Embryonic facial prominence (tissue), 1 donor: ENCODE measurements at regions not wholly inside any gene's neighbourhood (a gene's known extent, or its start where the extent isn't known, plus 50 kb on each side); places are given as distances from the start of the nearest gene placed in this dataset.
"Not testable (repeated sequence)": the region's sequence is repeated elsewhere in the genome, so short reads cannot be mapped to it uniquely, and the experiment has no call there.

ENCODE experiments used
- DNase-seq: peaks from one replicate; pipeline ENCODE4 v3.0.0-alpha.2; 2016; ENCODE audit errors: extremely low spot score

DNA sequence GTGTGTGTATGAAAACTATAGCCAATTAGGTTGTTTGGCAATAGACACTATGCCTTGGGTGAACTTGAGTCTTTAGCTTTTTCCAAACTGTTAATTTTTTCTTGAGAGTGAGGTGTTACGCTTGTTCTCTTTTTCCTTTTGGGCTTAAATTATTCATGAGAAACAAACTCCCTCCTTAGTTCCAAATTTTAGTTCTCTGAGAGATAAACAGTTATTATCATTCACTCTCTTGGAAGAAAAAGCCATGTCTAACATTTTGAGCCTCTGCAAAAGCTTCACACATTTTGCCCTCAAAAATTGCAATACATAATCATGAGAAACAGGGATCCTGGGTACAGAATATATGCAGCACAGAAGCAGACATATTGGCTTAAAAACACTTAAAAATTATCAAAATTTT lies 1353.9 kb upstream of the MAP3K7 start:
- DNase-seq = no peak

DNA sequence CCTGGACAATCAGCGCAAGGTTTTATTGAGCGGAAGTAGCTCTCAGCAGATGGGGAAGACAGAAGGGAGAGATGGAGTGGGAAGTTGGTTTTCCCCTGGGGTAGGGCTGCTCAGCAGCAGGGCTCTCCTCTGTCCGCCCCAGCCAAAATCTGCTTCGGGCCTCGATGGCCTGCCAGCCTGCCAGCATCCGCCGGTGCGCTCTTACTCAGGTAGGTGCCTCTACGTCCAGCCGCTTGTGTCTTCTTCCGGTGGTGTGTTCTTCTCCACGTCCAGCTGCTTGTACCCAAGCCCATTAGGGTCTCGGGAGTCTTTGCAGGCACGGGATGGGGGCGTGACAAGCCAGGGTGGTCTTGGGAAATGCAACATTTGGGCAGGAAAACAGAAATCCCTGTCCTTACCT lies 1340.0 kb upstream of the MAP3K7 start:
- DNase-seq = no peak

DNA sequence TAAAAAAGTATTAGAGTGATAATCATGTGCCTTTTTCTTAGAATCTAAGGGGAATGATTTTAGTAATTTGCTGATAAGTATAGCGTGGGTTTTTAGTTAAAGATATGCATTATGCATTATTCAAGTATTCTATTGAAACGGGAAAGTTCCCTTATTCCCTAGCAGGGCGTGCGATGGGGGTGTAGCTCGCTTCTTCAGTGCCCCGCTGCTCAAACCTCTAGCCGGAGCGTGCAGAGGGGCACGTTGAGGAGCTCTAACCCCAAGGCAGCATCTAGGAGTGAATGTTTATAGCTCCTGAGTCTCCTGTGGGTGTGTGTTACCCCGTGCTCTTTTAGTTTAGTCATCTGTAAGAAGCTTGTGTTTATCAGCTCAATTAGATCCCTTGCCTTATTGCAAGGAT lies 1339.5 kb upstream of the MAP3K7 start:
- no peak for DNase-seq

DNA sequence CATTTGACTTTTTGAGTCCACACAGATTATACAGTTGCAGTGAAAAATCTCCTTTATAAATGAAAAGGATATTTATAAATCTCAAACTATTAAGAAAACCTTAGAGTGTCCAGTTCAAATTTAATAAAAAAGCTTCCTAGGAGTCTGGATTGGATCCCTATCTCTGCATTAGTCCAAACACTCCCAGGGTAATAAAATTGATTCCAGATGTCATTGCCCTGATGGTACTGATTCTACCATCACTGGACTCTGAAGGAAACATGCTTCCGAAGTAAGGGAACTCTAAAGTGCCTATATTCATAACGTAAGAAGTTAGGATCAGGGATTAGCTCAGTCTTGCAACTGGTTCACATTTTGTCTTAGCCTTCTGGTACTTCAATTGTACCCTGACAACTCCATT lies 1325.1 kb upstream of the MAP3K7 start:
- DNase-seq = no peak

DNA sequence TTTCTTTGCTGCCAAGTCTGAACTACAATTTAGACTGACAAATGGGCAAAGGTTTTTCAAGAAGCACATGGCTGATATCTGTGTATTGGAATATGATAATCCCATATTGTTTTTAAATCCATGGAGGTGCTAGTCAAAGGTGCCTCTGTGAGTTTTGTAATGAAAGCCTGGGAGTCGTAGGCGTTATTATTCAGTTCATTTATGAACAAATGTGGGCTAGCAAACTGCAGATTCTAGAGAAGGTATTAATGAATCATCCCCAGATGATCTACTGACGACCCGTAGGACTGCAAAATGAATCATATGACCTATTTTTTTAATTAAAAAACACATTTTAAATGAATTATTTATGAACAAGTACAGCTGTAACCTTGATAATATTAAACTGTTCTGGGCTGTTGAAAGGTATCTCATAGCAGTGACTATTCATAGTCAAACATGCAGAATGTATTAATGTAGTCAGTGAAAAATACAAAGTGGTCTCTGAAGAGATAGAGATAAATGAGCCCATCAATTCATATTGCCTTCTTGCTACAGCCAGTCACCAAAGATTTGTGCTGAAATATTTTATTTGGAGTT lies 1317.8 kb upstream of the MAP3K7 start:
- DNase-seq = no peak

DNA sequence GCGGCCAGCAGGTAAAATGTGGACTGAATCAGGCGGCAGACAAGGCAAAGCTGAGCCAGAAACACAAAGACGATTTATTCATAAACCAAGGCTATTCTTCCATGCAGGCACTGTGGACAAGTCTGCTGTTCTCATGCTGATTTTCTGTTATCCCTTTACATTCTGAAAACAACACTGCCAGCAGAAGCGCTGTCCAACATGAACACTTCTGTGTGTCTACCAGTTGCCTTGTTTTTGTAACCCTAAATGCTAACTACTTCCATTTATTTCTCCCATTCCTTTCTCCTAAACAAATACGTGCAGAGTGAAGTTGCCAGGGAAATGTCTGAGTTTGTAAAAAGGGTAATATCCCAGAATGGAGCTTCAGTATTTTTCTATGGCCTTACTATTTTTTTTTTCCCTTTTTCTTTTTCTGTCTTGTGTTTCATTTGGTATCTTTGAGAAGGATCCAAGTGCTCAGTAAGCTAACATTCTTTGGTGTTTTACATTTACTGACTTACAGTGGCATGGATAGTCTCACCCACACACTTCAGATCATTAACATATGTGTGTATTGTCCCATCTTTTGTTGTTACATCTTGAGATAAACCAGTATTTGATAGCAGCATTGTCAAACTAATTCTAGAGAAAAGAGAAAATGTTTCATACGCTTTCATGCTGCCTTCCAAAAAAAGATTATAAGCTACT lies 1308.9 kb upstream of the MAP3K7 start:
- DNase-seq = no peak

DNA sequence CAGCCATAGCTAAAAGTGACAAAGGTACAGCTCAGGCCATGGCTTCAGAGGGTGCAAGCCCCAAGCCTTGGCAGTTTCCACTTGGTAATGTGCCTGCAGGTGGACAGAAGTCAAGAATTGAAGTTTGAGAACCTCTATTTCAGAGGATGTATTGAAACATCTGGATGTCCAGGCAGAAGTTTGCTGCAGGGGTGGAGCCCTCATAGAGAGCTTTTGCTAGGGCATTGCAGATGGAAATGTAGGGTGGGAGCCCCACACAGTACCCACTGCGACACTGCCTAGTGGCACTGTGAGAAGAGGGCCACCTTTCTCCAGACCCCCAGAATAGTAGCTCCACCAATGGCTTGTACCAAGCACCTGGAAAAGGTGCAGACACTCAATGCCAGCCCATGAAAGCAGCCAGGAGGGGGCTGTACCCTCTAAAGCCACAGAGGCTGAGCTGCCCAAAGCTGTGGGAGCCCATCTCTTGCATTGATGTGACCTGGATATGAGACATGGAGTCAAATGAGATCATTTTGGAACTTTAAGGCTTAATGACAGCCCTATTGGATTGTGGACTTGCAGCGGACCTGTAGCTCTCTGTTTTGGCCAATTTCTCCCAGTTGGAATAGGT lies 1299.4 kb upstream of the MAP3K7 start:
- DNase-seq = no peak

DNA sequence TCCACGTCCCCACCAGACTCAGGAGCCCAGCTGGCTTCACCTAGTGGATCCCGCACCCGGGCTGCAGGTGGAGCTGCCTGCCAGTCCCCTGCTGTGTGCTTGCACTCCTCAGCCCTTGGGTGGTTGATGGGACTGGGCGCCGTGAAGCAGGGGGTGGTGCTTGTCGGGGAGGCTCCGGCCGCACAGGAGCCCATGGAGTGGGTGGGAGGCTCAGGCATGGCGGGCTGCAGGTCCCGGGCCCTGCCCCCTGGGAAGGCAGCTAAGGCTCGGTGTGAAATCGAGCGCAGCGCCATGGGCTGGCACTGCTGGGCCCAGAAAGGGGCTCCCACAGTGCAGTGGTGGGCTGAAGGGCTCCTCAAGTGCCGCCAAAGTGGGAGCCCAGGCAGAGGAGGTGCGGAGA lies 1294.9 kb upstream of the MAP3K7 start:
- DNase-seq = not testable (repeated sequence)

DNA sequence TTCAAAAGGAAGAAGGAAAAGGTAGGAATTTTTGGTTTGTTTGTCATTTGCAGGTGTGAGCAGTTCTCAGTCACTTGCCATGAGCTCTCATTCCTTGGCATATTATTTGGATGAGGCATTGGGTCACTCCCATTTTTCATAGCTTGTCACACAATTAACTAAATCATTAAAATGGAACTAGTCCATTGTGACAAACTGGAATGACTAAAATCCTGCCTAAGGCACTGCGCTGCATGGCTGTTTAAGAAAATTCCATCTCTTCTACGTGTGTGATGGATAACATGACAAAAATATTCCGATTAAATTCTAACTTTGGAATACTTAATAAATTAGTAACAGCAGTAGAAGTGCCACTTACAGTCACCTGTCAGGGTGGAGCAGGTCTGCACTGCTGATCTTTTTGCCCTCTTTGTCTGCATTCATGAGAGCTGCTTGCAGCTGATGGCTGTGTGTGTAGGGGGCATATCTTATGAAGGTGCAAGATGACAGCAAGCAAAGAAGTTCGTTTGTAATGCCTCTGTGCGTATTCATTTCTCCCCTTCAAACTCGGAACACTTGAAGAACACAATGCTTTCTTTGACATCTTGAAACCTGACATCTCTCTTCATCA lies 1292.6 kb upstream of the MAP3K7 start:
- DNase-seq = no peak

DNA sequence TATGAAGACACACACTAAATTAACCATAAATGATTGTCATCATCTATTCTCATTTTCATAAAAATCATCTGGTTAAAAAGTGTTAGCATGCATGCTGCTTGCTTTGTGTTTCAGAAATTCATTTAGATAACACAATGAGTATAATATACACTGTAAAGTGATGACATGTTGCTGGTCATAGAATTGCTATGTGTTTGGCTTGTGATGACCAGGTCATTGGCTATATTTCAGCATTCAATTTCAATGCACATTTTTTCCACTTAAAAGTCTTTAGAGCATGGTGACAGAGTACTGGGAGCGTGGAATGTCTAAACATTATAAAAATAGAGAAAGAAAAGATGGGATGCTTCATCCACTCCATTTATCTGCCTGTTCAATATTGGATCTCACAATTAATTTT lies 1291.1 kb upstream of the MAP3K7 start:
- no peak for DNase-seq

DNA sequence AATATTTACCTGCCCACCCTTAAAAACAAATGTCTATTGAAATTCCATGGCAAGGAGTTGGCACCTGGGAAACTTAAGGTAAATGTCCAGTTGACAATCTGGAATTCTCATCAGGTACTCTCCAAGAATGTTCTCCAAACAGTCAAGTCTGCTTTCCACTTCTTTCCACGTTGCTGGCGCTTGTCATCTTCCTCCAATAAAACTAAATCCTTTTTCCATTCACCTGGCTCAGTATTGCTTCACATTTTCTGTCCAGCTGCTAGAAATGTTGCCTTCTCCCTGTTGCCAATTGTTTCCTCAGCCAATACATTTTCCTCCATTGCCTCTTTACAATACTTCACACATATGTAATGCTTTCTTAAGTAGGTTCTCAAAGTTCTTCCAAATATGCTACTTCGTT lies 1288.1 kb upstream of the MAP3K7 start:
- DNase-seq = no peak

DNA sequence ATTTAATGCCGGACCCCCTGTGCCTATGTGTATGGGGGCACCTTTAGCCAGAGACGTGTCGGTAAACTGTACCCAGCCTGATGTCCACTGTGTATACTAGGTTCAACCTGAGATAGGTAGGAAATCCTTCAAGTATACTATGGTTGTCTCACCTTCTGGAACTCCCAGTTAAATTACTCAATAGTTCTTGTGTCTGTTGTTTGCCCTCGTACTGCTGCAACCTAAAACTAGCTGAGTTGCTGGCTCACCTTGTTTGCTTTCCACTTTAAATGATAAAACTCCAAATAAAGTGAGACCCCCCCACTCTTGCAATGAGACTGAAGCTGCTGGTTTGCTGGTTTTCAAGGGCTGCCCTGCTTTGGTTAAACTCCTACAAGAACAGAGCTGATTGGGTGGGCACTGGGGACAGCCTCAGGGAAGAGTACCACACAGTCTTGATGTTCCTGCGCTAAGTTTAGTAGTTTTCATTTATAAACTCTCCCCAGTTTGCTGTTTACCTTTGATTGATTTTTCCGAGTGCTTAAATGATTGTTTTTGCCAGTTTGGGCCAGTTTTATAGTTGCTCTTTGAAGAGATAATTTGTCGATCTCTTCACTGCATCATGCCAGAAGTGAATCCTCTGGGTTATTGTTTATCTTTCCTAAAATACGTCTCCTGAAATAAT lies 1281.8 kb upstream of the MAP3K7 start:
- DNase-seq = no peak

DNA sequence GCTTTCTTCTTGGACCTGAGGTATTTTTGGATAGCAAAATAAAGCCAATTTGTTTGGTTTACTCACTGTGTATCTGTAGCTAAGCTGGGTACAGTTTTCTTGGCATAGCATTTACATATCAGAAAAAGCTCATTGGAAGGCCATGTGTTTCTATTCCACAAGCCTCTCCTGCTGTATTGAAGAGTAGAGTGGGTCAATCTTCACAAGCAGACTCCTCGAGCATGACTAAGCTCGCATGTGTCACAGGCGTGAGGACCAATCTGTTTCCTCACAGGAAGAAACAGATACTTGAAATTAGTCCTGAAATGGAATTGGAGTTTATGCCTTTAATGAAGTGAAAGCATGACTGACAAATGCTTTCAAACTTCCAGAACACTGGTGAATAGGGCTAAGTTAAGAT lies 1279.0 kb upstream of the MAP3K7 start:
- DNase-seq = no peak

DNA sequence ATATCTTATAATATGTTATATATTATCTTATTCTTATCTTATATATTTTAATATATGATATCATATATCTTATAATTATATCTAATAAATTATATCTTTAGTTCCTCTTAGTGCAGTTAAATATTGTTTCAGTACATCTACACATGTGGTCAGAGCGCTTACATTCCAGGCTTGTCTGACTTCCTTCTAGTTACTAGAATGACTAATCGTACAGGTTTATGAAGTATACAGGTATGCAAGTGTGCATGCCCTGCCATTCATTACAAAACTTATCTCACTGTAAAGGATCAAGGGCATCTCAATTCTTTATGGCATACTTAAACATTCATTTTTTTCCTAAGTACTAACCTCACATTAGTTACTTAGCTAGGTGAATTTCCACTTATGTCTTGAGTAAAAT lies 1278.0 kb upstream of the MAP3K7 start:
- no peak for DNase-seq

DNA sequence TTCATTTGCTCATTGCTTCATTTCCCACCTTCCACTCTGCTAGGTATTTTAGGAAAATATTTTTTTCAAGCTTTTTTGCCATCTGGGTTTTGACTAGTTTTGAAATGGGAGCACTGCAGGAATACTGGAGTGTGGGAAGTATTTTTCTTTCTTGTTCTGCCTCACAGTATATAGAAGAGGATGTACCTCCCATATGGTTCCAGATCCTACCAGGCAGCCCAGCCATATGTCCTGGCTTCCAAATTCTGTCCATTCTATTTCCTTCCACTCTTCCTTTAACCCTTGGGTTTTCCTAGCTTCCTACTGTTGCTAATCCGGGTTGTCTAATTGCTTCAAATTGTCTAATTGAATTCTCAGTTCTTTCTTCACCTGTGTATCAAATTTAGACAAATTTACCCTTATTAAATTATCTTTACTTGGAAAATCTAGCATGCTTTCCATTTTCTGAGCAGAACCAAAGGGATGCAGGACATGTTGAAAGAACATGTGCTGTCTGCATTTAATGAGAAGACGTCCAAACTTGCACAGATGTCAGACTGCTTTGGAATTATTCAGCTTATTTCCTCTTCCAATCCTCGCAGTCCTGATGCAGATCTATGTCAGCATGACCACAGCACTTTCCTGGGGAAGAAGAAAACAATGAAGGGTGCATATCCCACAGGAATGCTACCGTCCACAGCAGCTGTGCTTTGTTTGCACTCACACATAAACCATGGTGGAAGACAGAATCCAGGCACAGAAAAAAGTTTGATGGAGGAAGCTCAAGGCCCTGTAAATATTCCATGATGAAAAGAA lies 1273.9 kb upstream of the MAP3K7 start:
- no peak for DNase-seq

DNA sequence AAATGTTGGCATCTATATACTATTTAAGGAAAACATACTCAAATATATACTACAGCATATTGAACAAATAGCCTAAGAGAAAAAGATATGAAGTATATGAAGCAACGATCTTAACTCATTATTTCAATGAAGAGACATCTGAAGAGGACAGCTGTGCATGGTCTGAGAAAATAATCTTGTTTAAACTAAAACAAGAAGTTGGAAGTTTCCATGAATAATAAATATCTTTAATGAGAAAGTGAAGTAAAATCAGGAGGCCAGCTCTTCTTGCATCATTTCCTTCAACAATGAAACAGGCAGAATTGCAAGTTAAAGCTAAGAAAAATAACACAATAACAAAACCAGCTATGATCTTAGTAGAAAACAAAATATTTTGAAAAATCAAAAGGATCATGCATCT lies 1265.4 kb upstream of the MAP3K7 start:
- DNase-seq = no peak

DNA sequence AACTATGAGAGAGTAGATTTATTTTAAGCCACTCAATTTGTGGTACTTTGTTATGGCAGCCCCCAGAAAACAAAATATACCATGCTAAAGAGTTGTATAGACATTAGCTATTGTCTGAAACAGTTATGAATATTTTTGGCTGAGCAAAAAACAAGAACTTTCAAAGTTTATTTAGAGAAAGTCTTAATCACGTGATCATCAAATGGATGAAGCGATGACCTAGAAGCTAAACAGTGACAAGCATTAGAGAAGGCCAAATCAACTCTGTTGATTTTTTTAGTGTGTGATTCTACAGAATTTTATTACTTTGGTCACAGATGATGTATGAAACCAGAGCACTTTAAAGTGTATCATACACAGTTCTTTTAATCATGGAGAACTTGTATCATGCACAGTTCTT lies 1247.9 kb upstream of the MAP3K7 start:
- no peak for DNase-seq

DNA sequence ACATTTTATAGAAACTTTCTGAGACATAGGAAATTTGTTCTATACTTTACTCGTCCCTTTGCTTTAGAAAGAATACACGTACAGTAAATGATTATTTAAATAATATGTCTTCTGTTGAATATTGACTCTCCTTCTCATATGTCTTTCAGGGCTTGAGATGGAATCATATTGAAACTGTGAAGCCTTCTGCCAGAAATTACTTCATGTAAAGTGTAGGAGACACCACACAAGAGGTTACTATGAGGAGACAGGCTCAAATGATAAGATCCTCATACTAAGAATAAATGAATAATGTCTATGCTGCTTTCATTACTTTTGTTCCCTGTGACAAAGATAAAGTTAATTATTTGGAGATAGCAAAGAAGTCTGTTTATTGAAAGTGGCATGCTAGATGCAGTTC lies 1240.3 kb upstream of the MAP3K7 start:
- DNase-seq = no peak

DNA sequence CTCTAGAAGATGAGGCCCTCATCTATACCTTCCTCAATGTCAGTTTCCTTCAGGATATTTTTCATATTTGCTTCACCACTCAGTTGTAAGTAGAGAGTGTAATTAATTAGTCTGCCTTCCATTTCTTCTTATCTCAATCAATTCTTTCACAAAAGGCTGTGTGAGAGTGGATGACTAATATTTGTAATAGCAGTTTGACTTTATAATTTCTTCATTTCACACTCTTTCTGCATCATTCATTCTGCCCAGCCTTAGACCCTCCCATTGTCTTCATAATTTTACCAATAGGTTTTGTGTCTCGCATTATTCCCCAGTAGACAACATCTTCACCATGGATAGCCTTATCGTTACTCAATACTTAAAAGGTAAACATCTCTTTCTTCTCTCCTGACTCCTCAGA lies 1239.3 kb upstream of the MAP3K7 start:
- no peak for DNase-seq

DNA sequence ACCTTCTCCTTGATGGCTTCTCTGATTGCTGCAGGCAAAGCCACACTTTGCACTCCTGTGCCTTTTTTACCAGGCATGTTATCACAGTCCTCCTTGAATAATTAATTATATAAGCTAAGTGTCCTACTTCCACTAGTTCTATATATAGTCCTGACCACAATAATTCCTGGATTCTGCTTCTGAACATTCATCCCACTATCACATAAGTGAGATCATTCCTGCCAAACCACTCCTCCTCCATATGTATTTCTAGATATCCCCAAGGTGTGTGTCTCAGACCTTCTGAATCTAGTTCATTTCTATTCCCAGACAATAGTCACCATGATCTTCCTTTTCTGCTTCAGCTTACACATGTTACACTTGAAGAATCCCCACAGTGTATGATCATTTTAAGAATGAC lies 1237.5 kb upstream of the MAP3K7 start:
- DNase-seq = no peak

DNA sequence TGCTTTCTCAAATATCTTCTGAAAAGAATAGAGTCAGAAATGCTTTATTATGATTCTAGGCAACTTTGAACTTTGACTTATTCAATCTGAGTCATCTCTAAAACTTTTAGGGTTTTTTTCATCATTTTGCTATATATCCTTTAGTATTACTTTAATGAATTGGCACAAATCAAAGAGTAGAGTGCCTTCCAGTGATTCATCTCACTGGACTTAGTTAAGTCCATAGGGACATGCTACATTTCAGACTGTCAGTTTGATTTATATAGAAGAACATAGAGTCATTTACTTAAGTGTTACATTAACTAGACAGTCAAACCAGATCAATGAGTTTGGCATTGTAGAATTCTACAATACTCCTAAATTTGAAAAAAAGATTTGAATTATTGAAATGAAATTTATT lies 1235.7 kb upstream of the MAP3K7 start:
- no peak for DNase-seq

DNA sequence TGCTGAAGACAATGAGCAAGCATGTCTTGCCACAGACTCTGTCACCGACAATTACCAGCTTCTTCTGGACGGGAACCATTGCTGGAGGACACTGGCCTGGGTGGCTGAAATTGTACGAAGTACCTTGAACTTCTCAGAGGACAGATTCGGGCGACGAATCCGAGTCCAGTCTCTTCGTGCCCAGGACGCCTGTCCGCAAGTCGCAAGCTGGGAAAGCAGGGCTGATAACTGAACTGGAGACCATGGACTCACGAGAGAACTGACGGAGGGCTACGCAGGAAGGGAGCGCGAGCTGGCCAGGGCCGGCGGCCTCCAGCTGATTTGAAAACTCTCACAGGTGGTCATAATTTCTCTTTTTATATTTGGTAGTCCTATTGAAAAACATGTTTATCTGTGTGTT lies 1229.5 kb upstream of the MAP3K7 start:
- no peak for DNase-seq
